ENCODE measurements at regions not wholly inside any gene's neighbourhood (a gene's known extent, or its start where the extent isn't known, plus 50 kb on each side); places are given as distances from the start of the nearest gene placed in this dataset.
A peak's percentile ranks its signal among the peaks of the same experiment; 100 is the strongest.
"Not testable (repeated sequence)": the region's sequence is repeated elsewhere in the genome, so short reads cannot be mapped to it uniquely, and the experiment has no call there.

GRCh38 chr16:88140195-88140594 is 189.0 kb downstream of the BANP start:
- peak in 1 of 2 donors; percentile 0 for DNase-seq

GRCh38 chr16:88141580-88141979 is 190.3 kb downstream of the BANP start:
- no peak for DNase-seq
- in situ Hi-C loops (cut with MboI; ENCODE audit: low sequenced_read_pairs in 4 of 4) = no loop called here

More at GRCh38 chr16:88140195-88140594, 189.0 kb downstream of the BANP start:
- H3K27ac ChIP-seq; ATAC-seq; in situ Hi-C loops (cut with MboI; ENCODE audit: low sequenced_read_pairs in 4 of 4); intact Hi-C loops (cut with DNase I; ENCODE audit: low total_unique reads); H3K36me3 ChIP-seq; H3K9me3 ChIP-seq; H3K4me3 ChIP-seq; H3K4me1 ChIP-seq: not testable (repeated sequence)
- peaks cover 6 to 12% (median 11%) of the 10 kb centered on the region in 3 donors for H3K27me3 ChIP-seq

DNA sequence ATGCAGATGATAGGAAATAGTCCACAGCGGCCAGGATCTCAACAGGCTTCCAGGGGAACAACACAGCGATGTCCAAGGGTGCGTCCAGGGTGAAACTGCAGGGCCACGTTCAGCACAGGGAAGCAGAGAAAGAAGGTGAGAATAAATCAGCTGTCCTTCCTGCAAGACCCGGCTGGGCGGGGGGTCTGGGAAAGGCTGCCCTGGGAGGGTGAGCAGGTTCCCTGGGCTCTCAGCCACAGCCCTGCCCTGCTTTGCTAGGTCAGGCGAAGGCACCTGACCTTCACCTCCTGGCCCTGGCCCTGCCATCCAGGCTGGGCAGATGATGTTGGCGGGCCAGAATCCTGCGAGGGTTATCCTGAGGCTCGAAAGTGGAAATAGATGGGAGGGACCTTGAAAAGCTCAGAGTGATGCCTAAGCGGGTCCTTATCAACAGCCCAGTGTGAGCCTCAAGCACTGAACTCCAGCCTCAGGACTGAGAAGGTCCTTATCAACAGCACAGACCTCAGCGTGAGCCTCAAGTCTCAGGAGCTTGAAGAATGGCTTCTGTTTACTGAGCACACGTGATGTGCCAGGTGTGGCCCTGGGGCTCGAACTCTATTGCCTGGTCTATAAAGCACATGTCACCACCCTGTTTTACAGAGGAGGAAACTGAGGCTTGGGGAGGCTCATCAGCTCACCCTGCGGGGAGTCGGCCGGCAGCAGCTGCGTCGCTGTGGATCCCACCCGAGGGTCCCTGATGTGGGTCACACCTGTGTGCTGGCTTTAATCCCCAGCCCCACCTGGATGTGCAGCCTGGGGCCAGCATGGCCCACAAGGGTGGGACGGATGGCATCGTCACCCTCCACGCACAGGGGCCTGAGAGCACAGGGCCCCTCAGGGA is 191.1 kb downstream of the BANP start:
- intact Hi-C loops (cut with DNase I; ENCODE audit: low total_unique reads); ATAC-seq; H3K36me3 ChIP-seq; in situ Hi-C loops (cut with MboI; ENCODE audit: low sequenced_read_pairs in 4 of 4); H3K4me3 ChIP-seq; H3K27me3 ChIP-seq; H3K9me3 ChIP-seq; H3K4me1 ChIP-seq; H3K27ac ChIP-seq; DNase-seq: not testable (repeated sequence)

More at GRCh38 chr16:88141580-88141979, 190.3 kb downstream of the BANP start:
- Histone ChIP-seq H3K4me1 (no peaks in the 10 kb centered on the region), H3K36me3 (no peaks in the 10 kb centered on the region), H3K27ac (no peak overlapping the region), H3K4me3 (no peak overlapping the region), H3K27me3 (peaks cover 0 to 9% (median 5%) of the 10 kb centered on the region in 3 donors), H3K9me3 (no peaks in the 10 kb centered on the region)
- intact Hi-C loops (cut with DNase I; ENCODE audit: low total_unique reads) = no loop called here
- ATAC-seq = no peak
- TF ChIP-seq, protein P1, sequence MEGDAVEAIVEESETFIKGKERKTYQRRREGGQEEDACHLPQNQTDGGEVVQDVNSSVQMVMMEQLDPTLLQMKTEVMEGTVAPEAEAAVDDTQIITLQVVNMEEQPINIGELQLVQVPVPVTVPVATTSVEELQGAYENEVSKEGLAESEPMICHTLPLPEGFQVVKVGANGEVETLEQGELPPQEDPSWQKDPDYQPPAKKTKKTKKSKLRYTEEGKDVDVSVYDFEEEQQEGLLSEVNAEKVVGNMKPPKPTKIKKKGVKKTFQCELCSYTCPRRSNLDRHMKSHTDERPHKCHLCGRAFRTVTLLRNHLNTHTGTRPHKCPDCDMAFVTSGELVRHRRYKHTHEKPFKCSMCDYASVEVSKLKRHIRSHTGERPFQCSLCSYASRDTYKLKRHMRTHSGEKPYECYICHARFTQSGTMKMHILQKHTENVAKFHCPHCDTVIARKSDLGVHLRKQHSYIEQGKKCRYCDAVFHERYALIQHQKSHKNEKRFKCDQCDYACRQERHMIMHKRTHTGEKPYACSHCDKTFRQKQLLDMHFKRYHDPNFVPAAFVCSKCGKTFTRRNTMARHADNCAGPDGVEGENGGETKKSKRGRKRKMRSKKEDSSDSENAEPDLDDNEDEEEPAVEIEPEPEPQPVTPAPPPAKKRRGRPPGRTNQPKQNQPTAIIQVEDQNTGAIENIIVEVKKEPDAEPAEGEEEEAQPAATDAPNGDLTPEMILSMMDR (IDR thresholded peaks at IDR 0.05 in 4 of 5, conservative IDR thresholded peaks at IDR 0.05 in 1 of 5) = no peak
- no peak for TF ChIP-seq POLR2A (IDR thresholded peaks at IDR 0.05)

GRCh38 chr16:88143122-88144027 is 192.1 kb downstream of the BANP start:
- H3K4me1 ChIP-seq; H3K4me3 ChIP-seq; intact Hi-C loops (cut with DNase I; ENCODE audit: low total_unique reads); in situ Hi-C loops (cut with MboI; ENCODE audit: low sequenced_read_pairs in 4 of 4); H3K27me3 ChIP-seq; DNase-seq; H3K36me3 ChIP-seq; H3K27ac ChIP-seq; ATAC-seq; H3K9me3 ChIP-seq: not testable (repeated sequence)

DNA sequence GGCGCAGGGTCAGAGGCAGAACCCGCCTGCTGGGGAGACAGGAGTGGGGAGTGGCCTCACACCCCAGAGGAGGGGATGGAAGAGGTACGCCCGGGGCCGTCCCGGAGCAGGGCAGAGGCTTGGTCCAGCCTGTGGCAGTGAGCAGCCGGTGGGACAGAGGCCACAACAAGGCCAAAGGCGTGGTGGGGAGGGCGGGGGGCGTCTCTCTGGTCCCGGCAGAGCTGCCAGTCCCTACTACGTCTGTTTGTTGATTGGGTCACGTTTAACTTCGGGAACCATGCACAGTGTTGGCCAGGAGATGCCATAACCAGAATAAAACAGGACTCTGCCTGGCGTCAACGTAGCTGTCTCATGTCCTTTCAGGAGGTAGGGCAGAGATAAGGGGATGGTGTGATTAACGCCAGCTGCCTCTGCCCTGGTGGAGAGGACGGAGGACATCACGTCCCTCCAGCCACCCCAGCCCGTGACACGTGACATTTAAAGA is 192.8 kb downstream of the BANP start:
- H3K4me3 ChIP-seq = no peak overlapping the region
- TF ChIP-seq, protein P1 (IDR thresholded peaks at IDR 0.05 in 4 of 5, conservative IDR thresholded peaks at IDR 0.05 in 1 of 5) = no peak
- no peak for TF ChIP-seq POLR2A (IDR thresholded peaks at IDR 0.05)
- no peaks in the 10 kb centered on the region for H3K36me3 ChIP-seq
- in situ Hi-C loops (cut with MboI; ENCODE audit: low sequenced_read_pairs in 4 of 4) = no loop called here
- ATAC-seq (no peak), DNase-seq (no peak)
- H3K4me1 ChIP-seq = no peaks in the 10 kb centered on the region
- no peak overlapping the region for H3K27ac ChIP-seq
- peaks cover 0 to 2% (median 0%) of the 10 kb centered on the region in 3 donors for H3K27me3 ChIP-seq
- intact Hi-C loops (cut with DNase I; ENCODE audit: low total_unique reads) = no loop called here
- H3K9me3 ChIP-seq = no peaks in the 10 kb centered on the region

GRCh38 chr16:88145376-88145775 is 194.1 kb downstream of the BANP start:
- in situ Hi-C loops (cut with MboI; ENCODE audit: low sequenced_read_pairs in 4 of 4); H3K27ac ChIP-seq; ATAC-seq; H3K4me3 ChIP-seq; H3K4me1 ChIP-seq; intact Hi-C loops (cut with DNase I; ENCODE audit: low total_unique reads); H3K9me3 ChIP-seq; H3K36me3 ChIP-seq; H3K27me3 ChIP-seq; DNase-seq: not testable (repeated sequence)

- DNase-seq; ATAC-seq; H3K4me1 ChIP-seq; H3K9me3 ChIP-seq; H3K27ac ChIP-seq; H3K27me3 ChIP-seq; in situ Hi-C loops (cut with MboI; ENCODE audit: low sequenced_read_pairs in 4 of 4); intact Hi-C loops (cut with DNase I; ENCODE audit: low total_unique reads); H3K4me3 ChIP-seq; H3K36me3 ChIP-seq: not testable (repeated sequence)
Observed at GRCh38 chr16:88145824-88146405, 194.7 kb downstream of the BANP start.

DNA sequence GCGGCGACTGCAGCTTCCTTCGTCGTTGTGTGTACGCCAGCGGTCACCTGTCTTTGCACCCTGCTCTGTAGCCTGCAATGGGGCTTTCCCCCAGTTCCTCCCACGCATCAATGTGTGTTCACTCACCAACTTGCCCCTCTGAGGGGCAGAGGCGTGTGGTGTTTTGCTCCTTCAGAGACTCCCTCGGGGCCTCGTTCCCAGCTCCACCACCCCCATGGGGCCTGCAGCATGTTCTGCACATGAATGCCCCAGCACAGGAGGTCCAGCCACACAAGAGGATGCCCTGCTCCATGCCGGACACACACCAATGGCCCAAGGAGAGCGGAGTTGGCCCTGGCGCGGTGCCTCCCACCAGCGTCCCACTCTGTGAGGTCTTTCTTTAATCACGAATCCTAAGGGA is 196.8 kb downstream of the BANP start:
- H3K9me3 ChIP-seq; H3K27me3 ChIP-seq; H3K4me3 ChIP-seq; H3K36me3 ChIP-seq; DNase-seq; in situ Hi-C loops (cut with MboI; ENCODE audit: low sequenced_read_pairs in 4 of 4); H3K4me1 ChIP-seq; intact Hi-C loops (cut with DNase I; ENCODE audit: low total_unique reads); ATAC-seq; H3K27ac ChIP-seq: not testable (repeated sequence)

- H3K4me3 ChIP-seq; intact Hi-C loops (cut with DNase I; ENCODE audit: low total_unique reads); H3K27ac ChIP-seq; DNase-seq; H3K9me3 ChIP-seq; H3K4me1 ChIP-seq; in situ Hi-C loops (cut with MboI; ENCODE audit: low sequenced_read_pairs in 4 of 4); H3K36me3 ChIP-seq; H3K27me3 ChIP-seq; ATAC-seq: not testable (repeated sequence)
Observed at GRCh38 chr16:88148682-88149081, 197.4 kb downstream of the BANP start.

All from gastrocnemius medialis (tissue), 4 donors.